ENCODE measurements at regions not wholly inside any gene's neighbourhood (a gene's known extent, or its start where the extent isn't known, plus 50 kb on each side); places are given as distances from the start of the nearest gene placed in this dataset.

- TF ChIP-seq CTCF (IDR thresholded peaks at IDR 0.05) = no peak
- no peak for TF ChIP-seq POLR2A (IDR thresholded peaks at IDR 0.05)
- TF ChIP-seq EP300 (IDR thresholded peaks at IDR 0.05) = no peak
Observed at GRCh38 chr1:29953961-29954360, 717.6 kb downstream of the PTPRU start.
